ENCODE measurements at regions not wholly inside any gene's neighbourhood (a gene's known extent, or its start where the extent isn't known, plus 50 kb on each side); places are given as distances from the start of the nearest gene placed in this dataset.
"Not testable (repeated sequence)": the region's sequence is repeated elsewhere in the genome, so short reads cannot be mapped to it uniquely, and the experiment has no call there.

GRCh38 chr1:206326159-206326939 lies 123.0 kb downstream of the SRGAP2 start:
- H3K36me3 ChIP-seq (ENCODE audit: insufficient read depth, low read length); DNase-seq (ENCODE audit: insufficient read length, low spot score, missing footprints); H3K4me2 ChIP-seq (ENCODE audit: insufficient read depth, low read length); H2AFZ ChIP-seq (ENCODE audit: low read length); H3K27me3 ChIP-seq (ENCODE audit: insufficient read depth, low read length); H3K27ac ChIP-seq (ENCODE audit: low read depth, low read length); H4K20me1 ChIP-seq (ENCODE audit: insufficient read depth, low read length); H3K4me1 ChIP-seq (ENCODE audit: insufficient read depth, low read length); H3K9me3 ChIP-seq (ENCODE audit: low read depth, low read length); H3K79me2 ChIP-seq (ENCODE audit: insufficient read depth, low read length); H3K4me3 ChIP-seq (ENCODE audit: insufficient read depth, low read length): not testable (repeated sequence)

- H3K27ac ChIP-seq (ENCODE audit: low read depth, low read length); H3K4me3 ChIP-seq (ENCODE audit: insufficient read depth, low read length); H3K4me1 ChIP-seq (ENCODE audit: insufficient read depth, low read length); H3K36me3 ChIP-seq (ENCODE audit: insufficient read depth, low read length); H2AFZ ChIP-seq (ENCODE audit: low read length); H3K27me3 ChIP-seq (ENCODE audit: insufficient read depth, low read length); H4K20me1 ChIP-seq (ENCODE audit: insufficient read depth, low read length); H3K9me3 ChIP-seq (ENCODE audit: low read depth, low read length); H3K4me2 ChIP-seq (ENCODE audit: insufficient read depth, low read length); DNase-seq (ENCODE audit: insufficient read length, low spot score, missing footprints); H3K79me2 ChIP-seq (ENCODE audit: insufficient read depth, low read length): not testable (repeated sequence)
Observed at GRCh38 chr1:206331597-206331996, 128.3 kb downstream of the SRGAP2 start.

- H3K79me2 ChIP-seq (ENCODE audit: insufficient read depth, low read length); H3K27me3 ChIP-seq (ENCODE audit: insufficient read depth, low read length); H4K20me1 ChIP-seq (ENCODE audit: insufficient read depth, low read length); H2AFZ ChIP-seq (ENCODE audit: low read length); H3K36me3 ChIP-seq (ENCODE audit: insufficient read depth, low read length); H3K4me3 ChIP-seq (ENCODE audit: insufficient read depth, low read length); DNase-seq (ENCODE audit: insufficient read length, low spot score, missing footprints); H3K9me3 ChIP-seq (ENCODE audit: low read depth, low read length); H3K27ac ChIP-seq (ENCODE audit: low read depth, low read length); H3K4me1 ChIP-seq (ENCODE audit: insufficient read depth, low read length); H3K4me2 ChIP-seq (ENCODE audit: insufficient read depth, low read length): not testable (repeated sequence)
Observed at GRCh38 chr1:206333316-206333715, 130.0 kb downstream of the SRGAP2 start.

- H3K36me3 ChIP-seq (ENCODE audit: insufficient read depth, low read length); H3K27me3 ChIP-seq (ENCODE audit: insufficient read depth, low read length); H4K20me1 ChIP-seq (ENCODE audit: insufficient read depth, low read length); H3K27ac ChIP-seq (ENCODE audit: low read depth, low read length); H3K9me3 ChIP-seq (ENCODE audit: low read depth, low read length); H3K79me2 ChIP-seq (ENCODE audit: insufficient read depth, low read length); H3K4me2 ChIP-seq (ENCODE audit: insufficient read depth, low read length); H2AFZ ChIP-seq (ENCODE audit: low read length); DNase-seq (ENCODE audit: insufficient read length, low spot score, missing footprints); H3K4me1 ChIP-seq (ENCODE audit: insufficient read depth, low read length); H3K4me3 ChIP-seq (ENCODE audit: insufficient read depth, low read length): not testable (repeated sequence)
Observed at GRCh38 chr1:206333897-206334296, 130.6 kb downstream of the SRGAP2 start.

- H3K27ac ChIP-seq (ENCODE audit: low read depth, low read length); H3K36me3 ChIP-seq (ENCODE audit: insufficient read depth, low read length); DNase-seq (ENCODE audit: insufficient read length, low spot score, missing footprints); H3K4me2 ChIP-seq (ENCODE audit: insufficient read depth, low read length); H3K4me3 ChIP-seq (ENCODE audit: insufficient read depth, low read length); H2AFZ ChIP-seq (ENCODE audit: low read length); H3K4me1 ChIP-seq (ENCODE audit: insufficient read depth, low read length); H4K20me1 ChIP-seq (ENCODE audit: insufficient read depth, low read length); H3K27me3 ChIP-seq (ENCODE audit: insufficient read depth, low read length); H3K79me2 ChIP-seq (ENCODE audit: insufficient read depth, low read length); H3K9me3 ChIP-seq (ENCODE audit: low read depth, low read length): not testable (repeated sequence)
Observed at GRCh38 chr1:206334481-206334880, 131.1 kb downstream of the SRGAP2 start.

- DNase-seq (ENCODE audit: insufficient read length, low spot score, missing footprints); H3K27ac ChIP-seq (ENCODE audit: low read depth, low read length); H3K4me3 ChIP-seq (ENCODE audit: insufficient read depth, low read length); H3K4me2 ChIP-seq (ENCODE audit: insufficient read depth, low read length); H3K36me3 ChIP-seq (ENCODE audit: insufficient read depth, low read length); H4K20me1 ChIP-seq (ENCODE audit: insufficient read depth, low read length); H3K4me1 ChIP-seq (ENCODE audit: insufficient read depth, low read length); H3K79me2 ChIP-seq (ENCODE audit: insufficient read depth, low read length); H3K27me3 ChIP-seq (ENCODE audit: insufficient read depth, low read length); H2AFZ ChIP-seq (ENCODE audit: low read length); H3K9me3 ChIP-seq (ENCODE audit: low read depth, low read length): not testable (repeated sequence)
Observed at GRCh38 chr1:206335162-206335561, 131.8 kb downstream of the SRGAP2 start.

- not testable (repeated sequence) for DNase-seq (ENCODE audit: insufficient read length, low spot score, missing footprints); H3K27me3 ChIP-seq (ENCODE audit: insufficient read depth, low read length); H3K4me3 ChIP-seq (ENCODE audit: insufficient read depth, low read length); H2AFZ ChIP-seq (ENCODE audit: low read length); H3K79me2 ChIP-seq (ENCODE audit: insufficient read depth, low read length); H3K27ac ChIP-seq (ENCODE audit: low read depth, low read length); H3K4me2 ChIP-seq (ENCODE audit: insufficient read depth, low read length); H3K9me3 ChIP-seq (ENCODE audit: low read depth, low read length); H3K4me1 ChIP-seq (ENCODE audit: insufficient read depth, low read length); H3K36me3 ChIP-seq (ENCODE audit: insufficient read depth, low read length); H4K20me1 ChIP-seq (ENCODE audit: insufficient read depth, low read length)
Observed at GRCh38 chr1:206335875-206336846, 132.8 kb downstream of the SRGAP2 start.

- not testable (repeated sequence) for H2AFZ ChIP-seq (ENCODE audit: low read length); H3K4me3 ChIP-seq (ENCODE audit: insufficient read depth, low read length); H3K4me1 ChIP-seq (ENCODE audit: insufficient read depth, low read length); DNase-seq (ENCODE audit: insufficient read length, low spot score, missing footprints); H3K27ac ChIP-seq (ENCODE audit: low read depth, low read length); H3K27me3 ChIP-seq (ENCODE audit: insufficient read depth, low read length); H3K9me3 ChIP-seq (ENCODE audit: low read depth, low read length); H3K79me2 ChIP-seq (ENCODE audit: insufficient read depth, low read length); H4K20me1 ChIP-seq (ENCODE audit: insufficient read depth, low read length); H3K36me3 ChIP-seq (ENCODE audit: insufficient read depth, low read length); H3K4me2 ChIP-seq (ENCODE audit: insufficient read depth, low read length)
Observed at GRCh38 chr1:206337024-206337423, 133.3 kb upstream of the IKBKE start.

Data from osteoblast (primary cell).